Stimulated activated CD4-positive, alpha-beta T cell treated with anti-CD3 and anti-CD28 coated beads, Interleukin-1b, Interleukin-23, amount 100 ng/mL, for 24 hours (primary cell): ENCODE measurements at regions not wholly inside any gene's neighbourhood (a gene's known extent, or its start where the extent isn't known, plus 50 kb on each side); places are given as distances from the start of the nearest gene placed in this dataset.

Experiments used
- DNase-seq, 4 experiments: peaks; one replicate each; pipeline ENCODE4 v3.0.0-alpha.2; 2020; ENCODE audit warnings: low read depth in 4 of 4, low spot score in 1 of 4

GRCh38 chr2:84290537-84290936 is 168.5 kb downstream of the SUCLG1 start:
- no peak for DNase-seq

GRCh38 chr2:84288293-84288692 is 170.8 kb downstream of the SUCLG1 start:
- no peak for DNase-seq

GRCh38 chr2:84286878-84287277 is 172.2 kb downstream of the SUCLG1 start:
- no peak for DNase-seq

- DNase-seq, result no peak
Measured at GRCh38 chr2:84285056-84285747, 173.9 kb downstream of the SUCLG1 start.

GRCh38 chr2:84283506-84283905 is 175.6 kb downstream of the SUCLG1 start:
- DNase-seq, result no peak

GRCh38 chr2:84281510-84281909 is 177.6 kb downstream of the SUCLG1 start:
- DNase-seq, result no peak

- no peak for DNase-seq
Measured at GRCh38 chr2:84280873-84281272, 178.2 kb downstream of the SUCLG1 start.

- DNase-seq, result no peak
Measured at GRCh38 chr2:84278386-84278785, 180.7 kb downstream of the SUCLG1 start.

GRCh38 chr2:84276590-84277255 is 182.4 kb downstream of the SUCLG1 start:
- no peak for DNase-seq

- no peak for DNase-seq
Measured at GRCh38 chr2:84273406-84273805, 185.7 kb downstream of the SUCLG1 start.

GRCh38 chr2:84271977-84272376 is 187.1 kb downstream of the SUCLG1 start:
- no peak for DNase-seq

GRCh38 chr2:84257831-84258230 is 201.2 kb downstream of the SUCLG1 start:
- DNase-seq, result no peak

GRCh38 chr2:84251651-84252302 is 207.3 kb downstream of the SUCLG1 start:
- no peak for DNase-seq

- no peak for DNase-seq
Measured at GRCh38 chr2:84249140-84249539, 209.9 kb downstream of the SUCLG1 start.

GRCh38 chr2:84247532-84247931 is 211.5 kb downstream of the SUCLG1 start:
- no peak for DNase-seq

- no peak for DNase-seq
Measured at GRCh38 chr2:84243788-84244733, 215.0 kb downstream of the SUCLG1 start.

- DNase-seq, result no peak
Measured at GRCh38 chr2:84238907-84239306, 220.2 kb downstream of the SUCLG1 start.

GRCh38 chr2:84236288-84236687 is 222.8 kb downstream of the SUCLG1 start:
- DNase-seq, result no peak

- no peak for DNase-seq
Measured at GRCh38 chr2:84234103-84234502, 225.0 kb downstream of the SUCLG1 start.

- DNase-seq, result no peak
Measured at GRCh38 chr2:84231478-84231877, 227.6 kb downstream of the SUCLG1 start.

GRCh38 chr2:84224121-84224520 is 235.0 kb downstream of the SUCLG1 start:
- no peak for DNase-seq
